ENCODE measurements at regions not wholly inside any gene's neighbourhood (a gene's known extent, or its start where the extent isn't known, plus 50 kb on each side); places are given as distances from the start of the nearest gene placed in this dataset.

GRCh38 chr6:44049989-44050871 is 77.0 kb downstream of the MRPL14 start:
- no peak for DNase-seq (ENCODE audit: low spot score)

DNA sequence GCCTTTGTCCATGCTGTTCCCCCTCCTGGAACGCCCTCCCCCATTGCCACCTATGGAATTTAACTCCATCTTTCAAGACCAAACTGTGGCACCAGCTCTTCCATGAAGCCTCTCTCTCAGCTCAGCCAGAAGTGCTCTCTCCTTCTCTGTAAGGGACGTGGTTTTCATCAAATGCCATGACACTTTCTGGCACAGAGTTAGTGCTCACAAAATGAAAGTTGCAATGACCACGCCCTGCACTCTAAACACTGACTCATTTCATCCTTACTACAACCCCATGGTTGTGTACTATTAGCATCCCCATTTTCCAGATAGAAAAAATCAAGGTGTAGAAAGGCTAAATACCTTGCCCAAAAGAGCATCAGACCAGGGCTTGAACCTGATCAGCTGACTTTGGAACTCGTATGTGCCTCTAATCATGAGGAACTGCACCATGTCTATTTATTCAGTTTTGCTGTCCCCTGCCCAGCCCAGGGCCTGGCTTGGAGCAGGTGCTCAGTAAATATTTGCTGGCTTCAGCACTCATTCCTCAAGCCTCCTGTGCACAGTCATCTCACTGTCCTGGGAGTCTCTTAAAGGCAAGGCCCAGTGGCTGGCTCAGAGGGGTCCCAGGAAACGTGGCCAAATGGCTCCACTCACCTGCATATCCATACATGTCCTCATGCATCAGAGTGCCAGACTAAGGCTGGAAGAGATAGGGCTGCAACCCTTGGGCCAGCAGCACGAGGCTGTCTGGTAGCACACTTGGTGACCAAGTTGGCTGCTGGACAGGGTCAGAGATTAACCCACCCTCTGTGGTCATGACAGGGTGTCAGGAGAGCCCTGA is 77.9 kb downstream of the MRPL14 start:
- DNase-seq (ENCODE audit: low spot score) = no peak

- DNase-seq (ENCODE audit: low spot score) = no peak
These were observed 79.0 kb downstream of the MRPL14 start for GRCh38 chr6:44048277-44048676.

DNA sequence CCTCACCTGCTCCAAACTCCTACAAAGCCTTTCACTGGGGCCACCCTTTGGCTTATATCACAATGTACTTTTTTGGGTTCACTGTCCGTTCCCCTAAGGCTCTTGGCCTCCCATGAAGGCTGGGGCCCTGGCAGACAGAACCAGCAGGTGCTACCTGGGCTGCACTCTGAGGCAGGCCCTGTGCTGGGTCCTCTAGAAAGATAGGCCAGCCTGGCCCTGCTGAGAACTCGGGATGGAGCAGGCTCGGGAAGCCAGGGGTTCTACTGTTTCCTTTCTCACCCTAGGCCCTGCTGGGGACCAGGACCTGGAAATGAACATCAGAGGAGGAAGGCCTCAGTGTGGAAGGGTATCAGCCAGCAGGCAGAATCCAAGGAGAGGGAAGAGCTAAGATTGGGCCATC is 79.5 kb downstream of the MRPL14 start:
- DNase-seq (ENCODE audit: low spot score) = no peak

DNA sequence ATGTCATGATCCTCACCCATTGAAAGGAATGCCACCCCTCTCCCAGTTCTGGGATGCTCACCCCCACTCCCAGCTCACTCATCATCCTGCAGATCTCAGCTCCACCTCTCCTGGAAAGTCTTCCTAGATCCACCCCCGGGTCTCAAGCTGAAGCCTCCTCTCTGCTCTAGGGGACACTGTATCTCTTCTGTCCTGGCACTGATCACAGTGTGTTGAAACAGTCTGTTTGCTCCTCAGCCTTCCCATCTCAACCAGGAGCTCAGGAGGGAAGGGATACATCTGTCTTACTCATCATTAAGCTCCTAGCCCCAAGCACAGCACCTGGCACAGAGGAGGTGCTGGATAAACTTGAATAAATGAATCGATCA is 80.1 kb downstream of the MRPL14 start:
- DNase-seq (ENCODE audit: low spot score) = no peak

GRCh38 chr6:44046516-44047178 is 80.6 kb downstream of the MRPL14 start:
- no peak for DNase-seq (ENCODE audit: low spot score)

GRCh38 chr6:44045672-44046015 is 81.6 kb downstream of the MRPL14 start:
- no peak for DNase-seq (ENCODE audit: low spot score)

- no peak for DNase-seq (ENCODE audit: low spot score)
These were observed 82.1 kb downstream of the MRPL14 start for GRCh38 chr6:44044940-44045671.

DNA sequence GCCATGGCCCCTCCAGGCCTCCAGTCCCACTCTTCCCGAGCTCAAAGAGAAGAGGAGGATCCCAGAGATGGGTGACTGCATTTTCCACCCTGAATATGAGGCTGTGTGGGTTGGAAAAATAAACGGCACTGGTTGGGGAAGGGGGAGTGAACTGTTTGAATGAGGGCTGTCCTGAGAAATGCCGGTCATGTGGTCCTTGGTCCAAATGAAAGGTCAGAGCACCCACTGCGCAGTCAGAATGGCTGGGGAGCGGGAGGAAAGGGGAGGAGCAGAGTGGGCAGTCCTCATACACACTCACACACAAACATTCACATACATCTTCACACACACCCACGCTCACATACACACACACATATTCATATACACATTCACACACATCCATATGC is 83.1 kb downstream of the MRPL14 start:
- no peak for DNase-seq (ENCODE audit: low spot score)

- no peak for DNase-seq (ENCODE audit: low spot score)
These were observed 83.6 kb downstream of the MRPL14 start for GRCh38 chr6:44043479-44044153.

GRCh38 chr6:44042989-44043478 is 84.2 kb downstream of the MRPL14 start:
- DNase-seq (ENCODE audit: low spot score) = no peak

- DNase-seq (ENCODE audit: low spot score) = no peak
These were observed 84.8 kb downstream of the MRPL14 start for GRCh38 chr6:44042261-44042988.

GRCh38 chr6:44041461-44042260 is 85.6 kb downstream of the MRPL14 start:
- no peak for DNase-seq (ENCODE audit: low spot score)

DNA sequence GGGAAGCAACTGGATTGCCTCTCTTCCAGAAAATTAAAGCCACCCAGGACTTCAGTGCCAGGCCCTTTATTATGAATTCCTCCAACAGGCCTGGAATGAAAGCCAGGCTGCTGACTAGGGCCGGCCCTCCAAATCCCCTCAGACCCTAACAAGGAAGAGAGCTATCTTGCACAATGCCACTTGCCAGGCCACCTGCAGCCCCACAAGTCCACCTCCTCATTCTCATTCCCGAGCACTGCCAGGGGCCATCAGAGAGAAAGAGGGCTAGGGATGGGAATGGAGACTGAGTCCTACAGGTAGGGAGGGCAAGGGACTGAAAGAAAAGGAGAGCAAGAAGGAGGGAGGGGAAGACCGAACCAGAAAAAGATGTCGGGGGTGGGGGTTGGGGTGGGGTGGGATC is 86.5 kb downstream of the MRPL14 start:
- no peak for DNase-seq (ENCODE audit: low spot score)

DNA sequence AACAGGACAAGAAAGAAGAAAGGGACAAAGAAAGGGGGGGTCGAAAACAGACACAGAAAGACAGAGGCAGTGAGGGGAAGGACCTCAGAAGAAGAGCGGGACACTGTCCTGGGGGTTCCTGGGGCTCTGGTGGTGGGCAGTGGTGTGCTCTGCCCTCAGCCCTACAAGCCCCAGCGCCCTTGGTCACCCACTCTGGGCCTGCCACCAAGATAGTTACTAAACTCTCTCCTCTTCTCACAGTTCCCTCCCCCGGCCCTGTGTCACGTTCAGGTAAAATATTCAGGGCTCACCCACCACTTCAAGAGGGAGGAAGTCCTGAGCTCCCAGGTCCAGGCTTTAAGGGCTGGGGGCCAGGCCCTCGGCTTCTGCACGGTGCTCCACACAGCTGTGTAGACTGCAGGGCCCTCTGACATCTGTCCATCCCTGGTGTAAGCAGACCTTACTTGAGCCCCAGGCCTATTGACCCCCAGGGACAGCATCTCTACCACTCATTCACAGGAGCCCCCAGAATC is 87.4 kb downstream of the MRPL14 start:
- no peak for DNase-seq (ENCODE audit: low spot score)

DNA sequence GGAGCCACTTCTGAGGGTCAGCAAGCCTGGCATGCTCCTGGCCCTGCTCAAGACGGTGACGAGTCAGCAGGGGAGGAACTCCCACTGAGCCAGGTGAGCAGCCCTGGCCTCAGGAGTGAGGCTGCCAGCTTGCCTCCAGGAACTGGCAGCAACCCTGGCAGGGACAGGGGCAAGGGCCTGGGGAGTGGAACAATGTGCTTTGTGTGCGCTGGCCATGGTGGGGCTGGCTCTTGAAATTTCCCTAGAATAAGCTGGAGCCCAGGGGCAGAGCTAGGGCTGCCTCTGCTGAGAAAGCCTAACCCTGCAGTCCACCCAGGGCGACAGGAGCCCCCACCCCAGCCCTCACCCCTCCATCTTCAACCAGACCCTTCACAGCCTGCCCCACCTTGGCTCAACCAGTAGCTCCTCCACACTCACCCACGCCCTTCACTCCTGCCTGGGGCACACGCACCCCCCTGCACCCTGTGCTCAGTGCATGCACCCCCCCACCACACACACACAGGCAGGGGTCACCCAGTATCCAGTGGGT is 88.0 kb downstream of the MRPL14 start:
- no peak for DNase-seq (ENCODE audit: low spot score)

- DNase-seq (ENCODE audit: low spot score) = no peak
These were observed 88.6 kb downstream of the MRPL14 start for GRCh38 chr6:44038543-44039065.

DNA sequence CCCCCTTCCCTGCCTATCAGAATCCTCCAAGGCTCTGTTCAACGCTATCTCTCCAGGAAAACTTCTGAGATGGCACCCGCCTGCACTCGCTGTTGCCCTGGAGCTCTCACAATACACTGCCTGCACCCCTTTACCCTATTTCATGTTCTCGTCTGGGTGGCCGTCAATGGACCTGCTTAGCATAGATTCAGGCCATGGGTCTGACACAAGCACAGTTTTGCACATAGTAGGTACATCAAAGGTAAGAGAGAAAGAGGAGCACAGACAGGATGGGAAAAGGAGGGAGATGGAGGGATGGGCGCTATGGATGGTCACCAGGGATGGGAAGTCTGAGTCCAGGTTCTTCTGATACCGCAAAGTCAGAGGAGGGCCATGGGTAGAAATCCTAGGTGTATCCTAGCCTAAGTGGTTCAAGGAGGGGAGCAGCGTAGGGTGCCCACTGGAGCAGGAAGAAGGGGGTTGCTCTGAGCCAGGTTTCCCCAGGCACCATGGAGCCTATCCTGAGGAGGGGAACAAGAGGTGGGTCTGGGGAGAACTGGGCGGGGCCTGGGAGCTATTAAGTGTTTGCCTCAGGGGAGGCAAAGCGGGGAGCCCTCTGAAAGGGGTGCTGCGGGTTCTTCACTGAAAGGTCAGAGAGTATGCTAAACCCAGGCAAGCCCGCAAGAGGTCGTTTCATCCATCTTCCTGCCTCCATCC is 89.3 kb downstream of the MRPL14 start:
- DNase-seq (ENCODE audit: low spot score) = no peak

All from CD4-positive, alpha-beta T cell treated with Interleukin-6 at 100 ng/mL for 8 hours (primary cell).